ENCODE measurements at regions not wholly inside any gene's neighbourhood (a gene's known extent, or its start where the extent isn't known, plus 50 kb on each side); places are given as distances from the start of the nearest gene placed in this dataset.
"Not testable (repeated sequence)": the region's sequence is repeated elsewhere in the genome, so short reads cannot be mapped to it uniquely, and the experiment has no call there.

DNA sequence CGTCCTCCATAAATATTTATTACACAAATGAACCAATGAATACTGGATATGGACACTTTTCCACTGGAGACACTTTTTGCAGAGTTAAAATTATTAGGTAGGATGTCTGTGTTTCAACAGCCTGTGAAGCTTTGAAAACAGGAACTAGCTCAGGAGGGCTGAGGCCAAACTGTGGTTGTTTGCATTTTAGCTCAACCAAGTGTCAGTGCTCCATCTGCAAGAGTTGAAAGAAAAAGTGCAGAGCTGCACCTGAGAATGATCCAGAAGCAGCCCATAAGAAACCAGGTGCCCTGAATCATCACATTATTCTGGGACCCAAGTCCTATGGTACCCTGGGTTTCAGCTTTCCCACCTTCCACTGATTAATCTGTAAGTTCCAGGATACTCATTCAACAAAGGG lies 180.4 kb downstream of the TRIB2 start:
- no peak for DNase-seq (ENCODE audit: low read depth in 1 of 2, low spot score in 1 of 2)
- in situ Hi-C loops (cut with HindIII; ENCODE audit: low pct_unique_long_range_greater_than_20kb, low sequenced_read_pairs), result no loop called here
- no peak for TF ChIP-seq JUND (IDR thresholded peaks at IDR 0.05; ENCODE audit: low read depth)

DNA sequence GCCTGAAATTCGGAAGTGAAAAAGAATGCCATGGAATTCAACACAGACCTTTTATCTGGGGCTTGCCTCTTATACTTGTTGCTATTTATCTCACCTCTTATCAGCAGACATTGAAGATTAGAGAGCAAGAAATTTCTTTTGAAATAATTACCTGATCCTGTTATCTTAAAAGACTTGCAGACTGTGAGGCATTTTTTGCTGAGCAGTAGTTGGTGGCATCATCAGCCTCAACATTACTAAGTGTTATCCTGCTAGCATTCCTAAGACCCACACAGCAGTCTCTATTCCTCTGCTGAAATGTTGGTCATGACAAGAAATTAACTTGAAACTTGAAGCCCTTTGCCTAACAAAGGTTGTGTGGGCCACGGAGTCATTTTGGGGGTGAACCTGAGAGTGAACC lies 186.5 kb downstream of the TRIB2 start:
- no peak for DNase-seq (ENCODE audit: low read depth in 1 of 2, low spot score in 1 of 2)
- TF ChIP-seq JUND (IDR thresholded peaks at IDR 0.05; ENCODE audit: low read depth), result no peak
- in situ Hi-C loops (cut with HindIII; ENCODE audit: low pct_unique_long_range_greater_than_20kb, low sequenced_read_pairs), result no loop called here

- DNase-seq (ENCODE audit: low read depth in 1 of 2, low spot score in 1 of 2), result no peak
- TF ChIP-seq JUND (IDR thresholded peaks at IDR 0.05; ENCODE audit: low read depth), result no peak
- in situ Hi-C loops (cut with HindIII; ENCODE audit: low pct_unique_long_range_greater_than_20kb, low sequenced_read_pairs), result no loop called here
Measured at GRCh38 chr2:12910431-12910830, 193.7 kb downstream of the TRIB2 start.

GRCh38 chr2:12915787-12916186 lies 199.1 kb downstream of the TRIB2 start:
- no peak for TF ChIP-seq JUND (IDR thresholded peaks at IDR 0.05; ENCODE audit: low read depth)
- in situ Hi-C loops (cut with HindIII; ENCODE audit: low pct_unique_long_range_greater_than_20kb, low sequenced_read_pairs), result no loop called here
- no peak for DNase-seq (ENCODE audit: low read depth in 1 of 2, low spot score in 1 of 2)

DNA sequence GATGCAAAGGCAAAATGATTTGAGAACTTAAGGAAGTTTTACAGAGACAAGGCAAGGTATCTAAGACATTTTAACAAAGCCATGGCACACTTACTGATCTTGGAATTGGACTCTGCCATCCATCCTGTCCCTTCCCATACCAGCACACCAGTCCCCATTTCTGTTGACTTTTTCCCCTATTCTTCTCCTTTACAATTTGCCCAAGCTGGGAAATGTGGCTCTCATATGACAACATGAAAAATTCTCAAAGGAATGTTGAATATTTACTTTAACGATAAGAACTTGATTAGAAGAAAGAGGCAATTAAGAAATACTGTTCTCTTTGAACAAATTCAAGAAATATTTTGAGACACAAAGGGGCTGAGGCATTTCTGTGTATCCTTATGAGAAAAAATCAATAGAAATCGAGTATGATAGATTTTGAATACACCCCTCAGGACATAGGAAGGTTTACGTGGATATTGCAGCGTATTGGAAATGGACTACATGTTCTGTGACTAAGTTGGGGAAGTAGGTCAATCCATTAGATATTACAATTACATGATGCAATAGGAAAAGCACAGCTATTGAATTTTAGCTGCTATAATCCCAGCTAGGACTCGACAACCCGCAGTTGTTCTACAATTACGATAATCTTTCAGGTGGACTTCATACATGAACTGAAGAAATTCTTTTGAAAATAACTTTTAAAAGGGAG lies 201.6 kb downstream of the TRIB2 start:
- in situ Hi-C loops (cut with HindIII; ENCODE audit: low pct_unique_long_range_greater_than_20kb, low sequenced_read_pairs), result no loop called here
- DNase-seq (ENCODE audit: low read depth in 1 of 2, low spot score in 1 of 2), result no peak
- no peak for TF ChIP-seq JUND (IDR thresholded peaks at IDR 0.05; ENCODE audit: low read depth)

- in situ Hi-C loops (cut with HindIII; ENCODE audit: low pct_unique_long_range_greater_than_20kb, low sequenced_read_pairs), result no loop called here
- no peak for TF ChIP-seq JUND (IDR thresholded peaks at IDR 0.05; ENCODE audit: low read depth)
- DNase-seq (ENCODE audit: low read depth in 1 of 2, low spot score in 1 of 2), result no peak
Measured at GRCh38 chr2:12918835-12919445, 202.2 kb downstream of the TRIB2 start.

GRCh38 chr2:12921321-12921720 lies 204.6 kb downstream of the TRIB2 start:
- no peak for DNase-seq (ENCODE audit: low read depth in 1 of 2, low spot score in 1 of 2)
- TF ChIP-seq JUND (IDR thresholded peaks at IDR 0.05; ENCODE audit: low read depth), result no peak
- in situ Hi-C loops (cut with HindIII; ENCODE audit: low pct_unique_long_range_greater_than_20kb, low sequenced_read_pairs), result no loop called here

- TF ChIP-seq JUND (IDR thresholded peaks at IDR 0.05; ENCODE audit: low read depth), result no peak
- in situ Hi-C loops (cut with HindIII; ENCODE audit: low pct_unique_long_range_greater_than_20kb, low sequenced_read_pairs), result no loop called here
- no peak for DNase-seq (ENCODE audit: low read depth in 1 of 2, low spot score in 1 of 2)
Measured at GRCh38 chr2:12923907-12924610, 207.3 kb downstream of the TRIB2 start.

DNA sequence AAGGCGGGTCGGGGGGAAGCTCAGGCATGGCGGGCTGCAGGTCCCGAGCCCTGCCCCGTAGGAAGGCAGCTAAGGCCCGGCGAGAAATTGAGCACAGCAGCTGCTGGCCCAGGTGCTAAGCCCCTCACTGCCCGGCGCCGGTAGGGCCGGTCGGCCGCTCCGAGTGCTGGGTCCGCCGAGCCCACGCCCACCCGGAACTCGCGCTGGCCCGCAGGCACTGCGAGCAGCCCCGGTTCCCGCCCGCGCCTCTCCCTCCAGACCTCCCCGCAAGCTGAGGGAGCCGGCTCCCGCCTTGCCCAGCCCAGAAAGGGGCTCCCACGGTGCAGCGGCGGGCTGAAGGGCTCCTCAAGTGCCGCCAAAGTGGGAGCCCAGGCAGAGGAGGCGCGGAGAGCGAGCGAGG lies 209.9 kb downstream of the TRIB2 start:
- DNase-seq (ENCODE audit: low read depth in 1 of 2, low spot score in 1 of 2); in situ Hi-C loops (cut with HindIII; ENCODE audit: low pct_unique_long_range_greater_than_20kb, low sequenced_read_pairs): not testable (repeated sequence)

DNA sequence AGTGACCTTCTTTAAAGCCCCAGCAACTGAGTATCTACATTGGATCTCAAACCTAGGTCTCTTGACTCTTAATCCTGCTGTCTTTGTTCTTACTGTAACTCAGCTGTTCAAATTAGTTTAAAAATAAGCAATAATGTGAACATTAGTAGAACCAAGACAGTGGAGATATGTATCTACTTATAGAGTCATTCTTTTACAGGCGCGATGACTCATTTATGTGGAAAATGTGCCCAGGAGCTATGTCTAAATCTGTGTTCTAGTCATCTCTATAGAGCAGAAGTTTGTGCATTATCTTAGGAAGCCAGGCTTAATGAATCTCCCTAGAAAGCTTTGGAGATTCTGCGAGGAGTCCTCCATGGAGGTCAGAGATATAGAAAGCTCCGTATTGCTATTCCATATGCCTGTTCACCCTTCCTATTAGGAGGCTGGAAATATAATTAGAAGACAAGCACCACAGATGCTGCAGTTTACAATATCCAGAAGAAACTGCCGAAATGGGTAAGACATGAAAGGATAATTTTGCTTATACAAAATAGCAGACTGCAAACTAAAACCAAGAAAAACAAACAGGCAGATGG lies 211.6 kb downstream of the TRIB2 start:
- no peak for DNase-seq (ENCODE audit: low read depth in 1 of 2, low spot score in 1 of 2)
- in situ Hi-C loops (cut with HindIII; ENCODE audit: low pct_unique_long_range_greater_than_20kb, low sequenced_read_pairs), result no loop called here
- TF ChIP-seq JUND (IDR thresholded peaks at IDR 0.05; ENCODE audit: low read depth), result no peak

DNA sequence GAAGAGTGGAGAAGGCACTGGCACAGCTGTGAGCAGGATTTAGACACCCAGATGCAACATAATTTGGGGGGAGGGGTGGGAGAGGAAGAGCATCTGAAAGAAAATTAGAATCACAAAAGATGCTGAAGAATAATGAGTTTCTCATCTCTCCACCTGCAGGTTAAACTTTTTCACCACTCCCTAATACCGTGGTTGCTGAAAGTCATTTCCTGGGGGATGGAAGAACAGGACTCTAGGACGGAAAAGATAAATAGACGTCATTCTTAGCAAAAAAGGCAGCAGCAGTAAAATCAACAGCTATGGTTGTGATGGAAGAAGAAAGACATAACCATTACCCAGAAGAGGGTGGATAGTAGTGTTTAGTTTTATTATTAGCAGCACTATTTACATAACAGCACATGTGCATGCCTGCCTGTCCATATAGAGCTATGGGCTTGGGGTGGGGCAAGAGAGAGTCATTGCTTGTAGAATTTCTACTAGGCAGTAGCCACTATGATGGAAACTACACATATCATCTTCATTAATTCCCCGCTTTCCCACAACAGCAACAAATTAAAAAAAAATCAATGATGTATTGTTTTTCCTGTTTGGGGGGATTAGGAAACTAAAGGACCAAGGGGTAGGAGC lies 212.2 kb downstream of the TRIB2 start:
- DNase-seq (ENCODE audit: low read depth in 1 of 2, low spot score in 1 of 2), result no peak
- no peak for TF ChIP-seq JUND (IDR thresholded peaks at IDR 0.05; ENCODE audit: low read depth)
- in situ Hi-C loops (cut with HindIII; ENCODE audit: low pct_unique_long_range_greater_than_20kb, low sequenced_read_pairs), result no loop called here

DNA sequence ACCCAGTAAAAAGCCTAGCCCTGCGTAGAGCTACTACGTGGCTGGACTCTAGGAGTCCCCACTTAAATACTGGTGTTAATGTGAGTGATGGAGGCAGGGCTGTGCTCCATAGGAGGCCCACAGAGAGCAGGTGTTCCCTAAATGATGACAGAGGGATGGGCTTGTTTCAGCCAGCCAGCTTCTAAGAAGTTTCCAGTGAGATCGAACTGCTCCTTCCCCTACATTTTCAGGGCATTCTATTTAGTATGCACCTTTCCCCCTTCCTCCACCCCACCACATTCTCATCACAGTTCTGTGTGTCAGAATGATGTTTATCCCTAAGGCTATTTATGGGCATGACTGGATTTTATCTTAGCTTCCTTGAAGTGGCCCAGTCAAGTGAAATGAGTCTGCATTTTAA lies 213.0 kb downstream of the TRIB2 start:
- DNase-seq (ENCODE audit: low read depth in 1 of 2, low spot score in 1 of 2), result no peak
- in situ Hi-C loops (cut with HindIII; ENCODE audit: low pct_unique_long_range_greater_than_20kb, low sequenced_read_pairs), result no loop called here
- no peak for TF ChIP-seq JUND (IDR thresholded peaks at IDR 0.05; ENCODE audit: low read depth)

DNA sequence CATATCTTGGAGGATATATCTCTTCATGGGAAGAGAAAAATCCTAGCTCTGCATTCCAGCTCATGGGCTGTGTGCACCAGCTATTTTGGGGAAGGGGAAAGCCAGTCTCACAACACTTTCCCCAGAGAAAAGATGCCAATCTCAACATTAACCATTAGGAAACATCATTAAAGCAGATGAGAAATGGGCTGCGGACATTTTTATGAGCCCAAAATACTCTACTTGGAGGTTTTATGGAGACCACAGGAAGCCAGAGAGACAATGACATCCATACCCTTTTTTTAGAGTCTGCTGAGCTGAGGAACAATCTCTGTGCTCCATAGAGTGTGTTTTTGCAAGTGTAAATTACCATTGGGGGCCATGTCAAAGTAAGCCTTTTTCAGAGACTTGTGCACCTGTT lies 213.7 kb downstream of the TRIB2 start:
- in situ Hi-C loops (cut with HindIII; ENCODE audit: low pct_unique_long_range_greater_than_20kb, low sequenced_read_pairs), result no loop called here
- DNase-seq (ENCODE audit: low read depth in 1 of 2, low spot score in 1 of 2), result no peak
- TF ChIP-seq JUND (IDR thresholded peaks at IDR 0.05; ENCODE audit: low read depth), result no peak
